NCI-H1417 (cell line): ENCODE measurements at regions not wholly inside any gene's neighbourhood (a gene's known extent, or its start where the extent isn't known, plus 50 kb on each side); places are given as distances from the start of the nearest gene placed in this dataset.
A peak's percentile ranks its signal among the peaks of the same experiment; 100 is the strongest.
"Not testable (repeated sequence)": the region's sequence is repeated elsewhere in the genome, so short reads cannot be mapped to it uniquely, and the experiment has no call there.

Experiments
- DNase-seq, 3 experiments: peaks; one replicate each; lab custom pipeline; 2025; lab: John Stamatoyannopoulos, UW

DNA sequence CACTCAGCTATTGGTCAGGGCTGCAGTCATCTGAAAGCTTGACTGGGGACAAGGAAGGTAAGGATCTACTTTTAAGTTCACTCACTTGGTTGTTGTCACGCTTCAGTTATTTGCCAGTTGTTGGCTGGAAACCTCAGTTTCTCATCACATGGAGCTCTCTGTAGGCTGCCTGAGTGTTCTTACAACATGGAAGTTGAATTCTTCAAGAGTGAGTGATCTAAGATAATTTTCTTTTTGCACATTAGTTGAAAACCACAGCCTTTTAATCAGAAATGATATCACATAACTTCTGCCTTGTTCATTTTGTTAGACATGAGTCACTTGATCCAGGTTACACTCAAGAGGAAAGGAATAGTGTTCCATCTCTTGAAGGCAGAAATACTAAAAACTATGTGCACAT, 552.7 kb downstream of the RAPGEF2 start:
- DNase-seq = no peak

DNA sequence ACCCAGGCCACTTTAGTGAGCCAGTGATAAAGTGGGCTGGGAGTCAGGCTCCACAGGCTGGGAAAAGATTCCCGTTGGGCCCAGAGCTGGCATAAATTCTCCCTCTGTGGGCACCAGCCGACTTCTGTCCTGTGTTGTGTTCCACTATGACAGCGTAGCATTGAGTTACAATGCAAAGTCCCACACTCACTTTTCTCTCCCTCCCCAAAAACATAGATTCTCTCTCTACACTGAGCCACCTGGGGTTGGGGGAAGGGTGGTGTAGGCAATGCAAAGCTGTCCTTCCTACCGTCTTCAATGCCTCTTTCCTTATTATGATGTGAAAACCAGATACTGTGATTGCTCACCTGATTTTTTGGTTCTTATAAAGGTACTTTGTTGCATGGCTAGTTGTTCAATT, 566.2 kb downstream of the RAPGEF2 start:
- DNase-seq = no peak

DNA sequence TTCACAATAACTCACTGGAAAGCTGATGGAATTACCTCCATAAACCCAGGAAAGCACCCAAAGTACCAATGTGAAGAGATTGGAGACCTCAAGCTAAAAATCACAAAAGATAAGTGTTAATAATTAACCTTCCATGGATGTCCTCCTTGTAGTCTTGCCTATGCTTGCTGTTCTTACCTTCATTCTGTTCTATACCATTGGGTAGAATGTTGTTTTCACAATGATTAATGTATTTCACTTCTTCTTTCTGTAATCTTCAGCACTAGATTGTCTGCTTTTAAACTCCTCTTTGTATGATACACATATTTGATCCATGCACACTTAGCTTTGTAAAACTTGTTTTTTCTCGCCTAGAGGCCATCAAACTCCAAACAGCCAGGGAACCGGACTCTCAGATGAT, 570.3 kb downstream of the RAPGEF2 start:
- DNase-seq = no peak

DNA sequence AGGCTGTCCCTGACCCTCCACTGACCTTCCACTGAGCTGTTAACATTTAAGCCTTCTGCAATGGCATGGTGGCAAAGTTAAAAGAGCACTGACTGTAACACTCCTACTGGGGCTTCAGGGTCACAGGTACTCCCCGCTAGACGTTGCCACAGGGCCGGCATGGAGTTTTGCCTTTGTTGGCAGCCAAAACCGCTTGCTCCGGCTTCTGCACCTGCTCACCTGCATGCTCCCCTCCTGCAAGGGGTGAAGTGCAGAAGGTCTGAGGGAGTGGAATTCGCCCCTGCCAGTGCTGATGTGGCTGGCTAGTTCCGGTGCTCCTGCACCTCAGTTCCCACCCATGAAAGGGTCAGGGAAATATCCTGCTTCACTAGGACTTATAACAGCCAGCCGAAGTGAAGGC, 571.4 kb downstream of the RAPGEF2 start:
- DNase-seq = no peak

DNA sequence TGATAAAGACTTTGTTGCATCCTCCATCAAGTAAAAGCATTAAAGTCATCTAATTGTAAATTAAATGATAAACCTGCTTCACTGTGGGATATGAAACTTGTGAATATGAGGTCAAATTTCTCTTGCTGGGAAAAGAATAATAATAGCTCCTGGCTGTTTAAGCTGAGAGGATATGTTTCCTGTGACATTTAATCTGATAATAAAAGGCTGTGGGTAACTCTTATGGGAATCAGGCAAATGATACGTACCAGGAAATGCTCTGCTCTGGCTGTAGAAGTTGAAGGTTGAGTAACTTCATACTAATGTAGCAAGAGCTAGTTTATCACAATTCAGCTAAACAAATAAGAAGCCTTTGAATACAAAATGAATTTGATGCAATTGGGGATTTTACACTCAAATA, 574.6 kb downstream of the RAPGEF2 start:
- no peak for DNase-seq

DNA sequence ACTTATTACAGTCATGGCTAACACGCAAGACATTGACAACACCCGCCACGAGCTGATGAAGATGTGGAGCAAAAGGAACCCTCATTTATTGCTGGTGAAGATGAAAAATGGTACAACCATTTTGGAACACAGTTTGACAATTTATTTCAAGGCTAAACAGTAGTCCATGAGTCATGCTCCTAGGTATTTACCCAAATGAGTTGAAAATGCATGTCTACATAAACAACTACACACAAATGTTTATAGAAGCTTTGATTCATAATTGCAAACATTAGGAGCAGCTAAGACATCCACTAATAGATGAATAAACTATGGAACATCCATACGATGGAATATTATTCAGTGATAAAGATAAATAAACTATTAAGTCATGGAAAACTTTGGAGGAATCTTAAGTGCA, 580.1 kb downstream of the RAPGEF2 start:
- no peak for DNase-seq

DNA sequence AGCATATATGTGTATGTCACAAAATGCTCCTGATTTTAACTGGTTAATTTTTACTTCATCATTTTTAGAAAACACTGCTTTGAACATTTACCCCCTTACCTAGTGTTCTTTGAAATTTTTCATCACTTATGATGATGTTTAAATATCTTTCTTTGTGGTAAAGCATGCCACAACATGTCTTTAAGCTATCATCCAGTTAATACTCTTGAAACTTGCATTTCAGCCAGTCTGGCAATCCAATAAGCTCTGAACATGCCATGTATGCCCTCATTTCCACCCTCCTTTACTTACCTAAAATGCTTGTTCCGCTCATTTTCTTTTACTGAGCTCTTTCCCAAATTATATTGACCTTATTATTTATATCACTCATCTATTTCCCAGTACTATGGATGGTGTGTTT, 581.2 kb downstream of the RAPGEF2 start:
- no peak for DNase-seq

DNA sequence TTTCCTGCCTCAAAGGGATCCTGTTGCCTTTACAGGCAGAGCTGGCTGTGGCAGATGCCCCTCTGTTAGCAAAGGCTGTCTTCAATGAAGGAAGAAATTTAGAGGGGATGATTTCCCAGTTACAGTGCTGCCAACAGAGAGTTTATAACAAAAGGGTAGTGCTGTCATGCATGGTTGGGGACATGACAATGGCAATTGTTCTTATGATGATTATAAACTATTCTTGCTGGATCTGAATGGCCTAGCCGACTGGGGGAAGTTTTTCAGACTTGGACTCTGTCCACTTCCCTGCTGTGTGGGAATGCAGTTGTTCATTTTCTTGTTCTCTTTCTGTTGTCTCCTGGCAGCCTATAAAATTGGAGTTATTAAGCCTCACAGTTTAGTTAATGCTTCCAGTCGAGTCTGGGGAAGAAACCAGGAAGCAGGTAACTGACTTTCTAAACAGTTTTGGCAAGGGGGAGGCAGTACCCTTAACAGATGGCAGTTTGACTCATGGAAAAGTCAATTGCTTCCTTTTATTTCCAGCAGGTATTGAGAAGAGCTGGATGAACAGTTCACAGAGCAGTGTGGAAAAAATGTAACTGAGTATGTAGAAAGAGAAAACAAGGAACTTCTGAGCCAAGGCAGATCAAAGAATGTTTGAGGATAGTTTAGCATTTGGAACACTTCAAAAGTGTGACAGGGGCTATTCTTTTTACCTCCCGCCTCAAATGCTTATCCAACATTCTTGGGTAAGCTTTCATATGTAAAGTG, 582.6 kb downstream of the RAPGEF2 start:
- DNase-seq = no peak

DNA sequence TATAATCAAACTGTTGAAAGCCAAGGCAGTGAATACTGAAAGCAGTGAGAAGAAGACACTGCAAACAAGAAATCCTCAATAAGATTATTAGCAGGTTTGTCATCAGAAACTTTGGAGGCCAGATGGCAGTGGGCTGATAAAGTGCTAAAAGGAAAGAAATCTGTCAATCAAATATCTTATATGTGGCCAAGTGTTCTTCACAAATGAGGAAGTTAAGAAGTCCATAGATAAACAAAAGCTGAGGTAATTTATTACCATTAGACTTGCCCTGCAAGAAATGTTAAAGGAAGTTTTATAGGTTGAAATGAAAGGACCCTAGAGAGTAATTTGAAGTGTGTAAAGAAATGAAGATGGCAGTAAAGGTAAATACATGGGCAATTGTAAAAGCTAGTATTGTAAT, 586.6 kb downstream of the RAPGEF2 start:
- DNase-seq = no peak

DNA sequence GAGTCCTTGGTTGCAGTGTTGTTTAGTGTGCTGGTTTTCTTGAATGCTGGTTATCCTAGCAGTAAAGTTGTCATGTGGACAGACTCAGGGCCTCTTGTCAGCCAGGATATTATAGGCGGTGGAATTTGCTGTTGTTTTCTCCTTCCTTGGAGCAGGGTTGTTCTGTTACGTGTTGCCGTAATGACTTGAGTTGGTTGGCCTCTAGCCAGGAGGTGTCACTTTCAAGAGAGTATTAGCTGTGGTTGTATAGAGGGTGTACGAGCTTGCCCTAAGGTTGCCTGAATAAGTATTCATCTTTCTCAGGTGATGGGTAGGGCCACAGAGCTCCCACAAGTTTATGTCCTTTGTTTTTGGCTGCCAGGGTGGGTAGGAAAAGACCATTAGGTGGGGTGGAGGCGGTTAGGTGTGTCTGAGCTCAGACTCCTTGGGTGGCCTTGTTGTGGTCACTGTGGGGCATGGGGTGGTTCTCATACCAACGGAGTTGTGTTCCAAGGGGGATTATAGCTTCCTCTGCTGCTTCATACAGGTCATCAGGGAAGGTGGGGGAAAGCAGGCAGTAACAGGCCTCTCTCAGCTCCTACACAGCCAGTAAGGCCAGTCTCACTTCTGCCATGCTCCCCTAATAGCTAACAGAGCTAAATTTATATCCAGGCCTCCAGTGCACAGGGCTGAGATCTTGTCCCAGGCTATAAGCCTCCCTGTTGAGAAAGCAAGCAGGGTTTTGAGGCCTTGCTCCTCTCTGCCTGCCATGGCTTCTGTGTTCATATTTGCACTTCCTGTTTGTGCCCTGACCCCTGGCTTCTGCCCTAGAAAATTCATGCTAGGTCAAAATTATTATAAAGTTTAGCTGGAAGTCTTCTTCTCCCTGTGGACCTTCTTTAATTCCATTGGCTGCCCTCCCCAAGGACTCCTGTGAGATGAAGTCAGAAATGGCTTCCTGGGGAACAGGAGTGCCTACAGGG, 594.7 kb downstream of the RAPGEF2 start:
- DNase-seq = no peak

DNA sequence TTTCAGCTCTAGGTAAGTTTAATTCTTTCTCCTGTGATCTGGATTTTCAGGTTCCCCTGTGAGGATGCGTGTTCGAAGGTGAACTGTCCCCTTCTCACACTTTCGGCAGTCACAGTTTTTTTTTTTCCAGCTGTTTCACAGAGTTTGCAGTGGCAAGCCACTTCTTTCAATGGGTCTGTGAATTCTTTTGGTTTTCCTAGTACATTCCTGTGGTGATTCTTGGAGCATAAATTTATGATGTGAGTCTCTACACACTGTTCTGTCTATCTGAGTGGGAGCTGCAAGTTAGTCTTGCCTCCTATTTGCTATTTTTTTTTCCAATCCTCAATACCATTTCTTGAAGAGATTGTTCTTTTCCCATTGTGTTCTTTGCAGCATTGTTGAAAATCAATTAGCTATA, 595.5 kb downstream of the RAPGEF2 start:
- no peak for DNase-seq

DNA sequence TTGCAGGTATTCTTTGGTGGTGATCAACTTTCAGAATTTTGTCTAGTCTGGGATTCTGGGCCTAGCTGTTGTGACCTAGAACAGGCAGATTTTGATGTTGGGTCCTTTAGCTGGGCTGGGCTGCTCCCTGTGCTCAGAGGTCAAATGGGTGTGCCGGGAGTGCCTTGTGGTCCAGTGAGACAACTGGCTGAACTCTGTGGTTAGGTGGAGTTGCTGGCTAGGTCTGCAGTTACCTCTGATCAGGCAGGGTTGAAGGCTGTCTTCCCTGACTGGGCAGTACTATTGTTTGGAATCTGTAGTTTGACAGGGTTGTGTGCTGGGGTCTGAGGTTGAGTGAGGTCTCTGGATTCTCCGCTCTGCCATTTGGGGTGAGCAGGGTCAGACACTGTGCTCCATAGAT, 599.3 kb downstream of the RAPGEF2 start:
- DNase-seq = no peak

DNA sequence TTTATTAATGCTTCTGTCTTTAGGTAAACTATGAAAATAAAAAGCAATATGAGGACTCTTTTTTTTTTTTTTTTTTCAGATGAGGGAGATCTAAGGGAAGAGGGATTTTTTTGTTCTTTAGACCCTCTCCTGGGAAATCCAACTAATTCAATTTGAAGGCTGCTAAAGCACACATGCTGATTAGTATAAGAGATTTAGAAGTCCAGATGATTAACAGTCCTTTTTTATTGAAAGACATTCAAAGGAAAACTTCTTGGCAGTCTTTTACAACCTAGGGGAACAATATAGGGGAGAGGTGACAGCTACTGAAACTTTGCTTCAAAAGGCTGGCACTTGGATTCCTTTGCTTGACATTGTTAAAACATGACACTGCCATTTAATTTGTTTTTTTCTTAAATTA, 602.5 kb downstream of the RAPGEF2 start:
- DNase-seq = no peak

DNA sequence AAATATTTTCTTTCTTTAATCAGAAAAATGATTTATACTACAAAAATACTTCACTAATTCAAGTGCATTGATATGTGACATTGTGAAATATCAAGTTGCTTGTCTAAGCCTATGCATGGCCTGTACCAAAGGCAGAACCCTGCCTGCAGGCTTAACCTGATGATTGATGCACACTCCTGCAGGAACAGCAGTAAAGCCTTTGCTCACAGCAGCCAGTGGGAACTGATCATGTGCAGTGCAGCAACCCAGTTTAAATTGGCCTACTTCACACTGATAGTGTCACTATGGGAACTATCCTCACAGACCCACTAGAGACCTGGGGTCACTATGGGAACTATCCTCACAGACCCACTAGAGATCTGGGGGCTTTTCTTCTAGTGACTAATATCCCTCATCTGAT, 603.8 kb downstream of the RAPGEF2 start:
- DNase-seq = peak in 1 of 3 experiments; percentile 4

DNA sequence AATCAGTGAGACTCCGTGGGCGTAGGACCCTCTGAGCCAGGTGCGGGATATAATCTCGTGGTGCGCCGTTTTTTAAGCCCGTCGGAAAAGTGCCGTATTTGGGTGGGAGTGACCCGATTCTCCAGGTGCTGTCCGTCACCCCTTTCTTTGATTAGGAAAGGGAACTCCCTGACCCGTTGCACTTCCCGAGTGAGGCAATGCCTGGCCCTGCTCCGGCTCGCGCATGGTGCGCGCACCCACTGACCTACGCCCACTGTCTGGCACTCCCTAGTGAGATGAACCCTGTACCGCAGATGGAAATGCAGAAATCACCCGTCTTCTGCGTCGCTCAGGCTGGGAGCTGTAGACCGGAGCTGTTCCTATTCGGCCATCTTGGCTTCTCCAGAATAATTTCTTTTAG, 612.3 kb downstream of the RAPGEF2 start:
- not testable (repeated sequence) for DNase-seq

DNA sequence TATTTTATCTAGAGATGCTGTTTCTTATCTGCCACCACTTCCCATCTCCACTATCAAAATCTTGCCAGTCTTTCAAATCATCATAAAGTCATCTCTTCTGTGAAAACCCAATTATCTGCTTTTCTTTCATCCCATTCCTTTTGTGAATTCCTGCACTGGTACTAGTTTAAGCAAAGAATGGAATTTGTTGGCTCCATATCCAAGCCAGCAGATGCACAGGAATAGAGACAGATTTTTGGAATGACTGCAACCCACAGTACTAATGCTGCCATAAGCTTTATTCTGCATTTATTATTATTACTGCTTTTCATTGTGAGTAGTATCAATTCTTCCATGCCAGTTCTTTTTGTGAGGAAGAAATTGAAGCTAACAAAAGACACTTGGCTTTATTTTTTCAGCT, 616.7 kb downstream of the RAPGEF2 start:
- no peak for DNase-seq

DNA sequence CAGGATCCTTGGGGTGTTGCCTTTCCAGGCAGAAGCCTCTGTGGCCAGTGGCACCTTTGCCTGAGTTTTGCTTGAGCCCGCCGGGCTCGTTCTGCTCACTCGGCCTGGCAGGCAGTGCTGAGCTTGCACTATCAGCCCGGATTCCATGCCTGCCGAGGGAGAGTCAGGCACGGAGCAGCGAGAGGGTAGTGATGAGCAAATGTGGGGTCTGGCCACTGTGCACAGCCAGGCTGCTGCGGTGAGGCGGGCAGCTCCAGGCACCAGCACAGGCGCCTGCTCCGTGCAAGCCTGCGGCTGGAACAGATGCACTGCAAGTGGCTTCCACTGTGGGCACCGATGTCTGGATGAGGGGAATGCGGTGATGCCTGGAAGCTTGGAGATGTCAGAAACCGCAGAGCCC, 619.2 kb downstream of the RAPGEF2 start:
- DNase-seq = no peak

DNA sequence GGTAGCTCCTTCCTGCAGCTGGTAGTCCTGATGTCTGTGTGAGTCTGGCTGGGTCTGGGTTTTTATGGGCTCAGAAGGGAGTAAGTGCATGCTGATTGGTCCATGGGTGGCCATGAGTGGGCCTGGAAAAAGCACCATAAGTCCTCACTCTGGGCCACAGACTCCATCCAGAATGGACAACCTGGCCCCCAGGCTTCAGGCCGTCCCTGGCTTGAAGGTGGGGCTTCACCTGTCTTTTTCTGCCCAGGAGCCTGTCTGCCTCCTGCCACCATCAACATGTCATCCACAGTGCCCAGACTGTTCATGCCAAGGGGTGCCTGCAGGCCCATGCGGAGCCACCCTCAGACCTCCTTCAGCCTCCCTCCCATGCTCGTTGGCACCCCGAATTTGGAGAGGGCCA, 620.0 kb downstream of the RAPGEF2 start:
- DNase-seq = peak in 1 of 3 experiments; percentile 26

DNA sequence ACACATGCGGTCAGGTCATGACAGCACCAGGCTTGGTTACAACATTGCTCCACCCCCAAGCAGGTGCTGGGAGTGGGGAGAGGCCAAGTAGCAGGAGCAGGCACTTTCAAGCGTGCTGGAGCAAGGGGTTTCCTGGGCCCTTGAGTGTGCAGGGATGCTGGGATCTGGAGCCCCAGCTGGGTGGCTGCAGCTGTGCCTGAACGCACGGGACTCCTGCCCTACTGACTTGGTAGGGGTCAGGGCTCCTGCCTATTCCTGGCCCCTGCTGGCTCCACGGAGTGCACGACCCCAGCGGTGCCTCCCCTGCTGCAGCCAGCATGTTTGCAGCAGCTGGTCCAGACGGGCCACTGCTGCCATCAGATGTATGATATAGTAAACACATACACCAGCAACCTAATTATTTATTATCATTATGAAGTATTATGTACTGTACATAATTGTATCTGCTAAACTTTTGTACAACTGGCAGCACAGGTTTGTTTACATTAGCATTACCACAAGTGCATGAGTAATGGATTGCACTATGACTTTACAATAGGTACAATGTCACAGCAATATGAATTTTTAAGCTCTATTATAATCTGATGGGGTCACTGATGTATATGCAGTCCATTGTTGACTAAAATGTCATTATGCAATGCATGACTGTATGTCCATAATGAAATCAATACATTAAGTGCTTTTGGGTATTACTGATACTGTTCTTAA, 620.6 kb downstream of the RAPGEF2 start:
- DNase-seq = peak in 2 of 3 experiments; percentile 69 to 89

DNA sequence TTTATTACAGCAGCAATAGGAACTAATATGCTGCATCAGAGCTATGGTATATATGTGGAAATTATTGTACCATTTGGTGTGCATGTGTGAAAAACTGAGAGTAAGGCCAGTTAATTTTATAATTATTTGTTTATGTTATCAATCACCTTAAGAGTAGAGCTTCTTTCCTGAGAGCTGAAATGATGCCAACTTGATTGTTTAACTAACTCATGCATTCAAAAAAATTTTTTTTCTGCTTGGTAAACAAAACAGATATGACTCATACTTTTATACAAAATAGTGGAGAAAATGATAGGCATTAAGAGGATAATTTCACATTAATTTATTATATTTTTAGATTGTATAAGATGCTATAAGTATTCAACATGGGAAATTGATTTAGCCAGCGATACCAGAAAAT, 622.7 kb downstream of the RAPGEF2 start:
- peak in 1 of 3 experiments; percentile 38 for DNase-seq

DNA sequence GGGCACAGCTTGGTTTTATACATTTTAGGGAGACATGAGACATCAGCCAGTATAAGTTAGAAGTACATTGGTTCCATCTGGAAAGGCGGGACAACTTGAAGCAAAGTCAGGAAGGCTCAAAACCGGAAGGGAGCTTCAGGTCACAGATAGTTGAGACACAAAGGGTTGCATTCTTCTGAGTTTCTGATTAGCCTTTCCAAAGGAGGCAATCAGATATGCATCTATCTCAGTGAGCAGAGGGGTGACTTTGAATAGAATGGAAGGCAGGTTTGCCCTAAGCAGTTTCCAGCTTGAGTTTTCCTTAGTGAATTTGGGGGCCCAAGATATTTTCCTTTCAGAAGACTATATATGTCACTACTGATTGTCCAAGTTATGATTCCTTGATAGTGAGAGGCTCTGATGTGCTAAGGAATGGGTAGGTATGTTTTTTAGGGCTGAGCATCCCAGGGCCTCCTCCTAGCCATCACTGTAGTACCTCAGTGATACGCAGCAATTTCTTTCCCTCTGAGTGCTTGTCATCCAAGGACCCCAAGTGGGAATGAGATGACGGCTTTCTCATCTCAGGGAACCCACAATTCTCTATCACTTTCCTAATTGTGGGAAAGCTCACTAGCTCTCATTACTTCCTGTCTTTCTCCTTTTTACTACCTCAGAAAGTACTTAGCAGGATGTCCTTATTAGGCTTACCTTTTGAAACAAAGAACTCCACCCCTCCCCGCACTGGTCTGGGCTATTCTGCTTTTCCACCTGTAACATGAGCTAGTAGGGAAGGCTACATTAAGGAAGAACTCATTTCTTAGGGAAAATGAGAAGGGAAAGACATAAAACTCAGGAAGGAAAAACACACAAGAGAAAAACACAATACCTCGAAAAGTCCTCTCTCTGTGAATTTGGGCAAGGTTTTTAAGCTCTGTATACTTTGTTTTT, 632.7 kb downstream of the RAPGEF2 start:
- no peak for DNase-seq
